Activated CD4-positive, alpha-beta T cell treated with anti-CD3 and anti-CD28 coated beads, Interleukin-2, amount 10 ng/mL, durations not matched to agents 7 days and 5 days (primary cell): ENCODE measurements at regions not wholly inside any gene's neighbourhood (a gene's known extent, or its start where the extent isn't known, plus 50 kb on each side); places are given as distances from the start of the nearest gene placed in this dataset.

Experiments used
- CTCF ChIA-PET: fragments of 350-600 bp; sonication (Branson Sonifier 250); formaldehyde crosslinking; loops from one replicate; lab custom pipeline; 2021; ENCODE audit warnings: antibody characterized with exemption; lab: Charles Lee
- POLR2A ChIA-PET: fragments of 350-600 bp; sonication (Branson Sonifier 250); formaldehyde crosslinking; loops from one replicate; lab custom pipeline; 2021; ENCODE audit warnings: antibody characterized with exemption; lab: Charles Lee
- DNase-seq: peaks from one replicate; pipeline ENCODE4 v3.0.0-alpha.2; 2020
- H3K27ac Mint-ChIP-seq: one replicate; pipeline ENCODE4 v1.8.0; 2021; ENCODE audit warnings: mild to moderate bottlenecking, moderate library complexity, mixed read lengths
- H3K27me3 Mint-ChIP-seq: one replicate; pipeline ENCODE4 v1.8.0; 2021; ENCODE audit warnings: mixed read lengths
- H3K36me3 Mint-ChIP-seq: one replicate; pipeline ENCODE4 v1.8.0; 2021; ENCODE audit warnings: low read depth, mixed read lengths
- H3K4me1 Mint-ChIP-seq: one replicate; pipeline ENCODE4 v1.8.0; 2021; ENCODE audit warnings: mixed read lengths
- H3K4me3 Mint-ChIP-seq: one replicate; pipeline ENCODE4 v1.8.0; 2021; ENCODE audit warnings: mild to moderate bottlenecking, moderate library complexity, mixed read lengths
- H3K9me3 Mint-ChIP-seq: one replicate; pipeline ENCODE4 v1.8.0; 2021; ENCODE audit warnings: mixed read lengths

GRCh38 chr11:121801394-121801748 lies 314.6 kb downstream of the BLID start:
- Mint-ChIP-seq H3K4me1 (no peaks in the 10 kb centered on the region), H3K9me3 (no peaks in the 10 kb centered on the region), H3K27ac (no peak overlapping the region), H3K4me3 (no peak overlapping the region), H3K27me3 (no peaks in the 10 kb centered on the region), H3K36me3 (no peaks in the 10 kb centered on the region)
- POLR2A ChIA-PET: no interaction called here
- no peak for DNase-seq
- CTCF ChIA-PET: no interaction called here

GRCh38 chr11:121800731-121801393 lies 315.2 kb downstream of the BLID start:
- H3K9me3 Mint-ChIP-seq: no peaks in the 10 kb centered on the region
- H3K27ac Mint-ChIP-seq: no peak overlapping the region
- ChIA-PET POLR2A (no interaction called here), CTCF (no interaction called here)
- H3K4me1 Mint-ChIP-seq: no peaks in the 10 kb centered on the region
- DNase-seq: no peak
- H3K36me3 Mint-ChIP-seq: no peaks in the 10 kb centered on the region
- H3K4me3 Mint-ChIP-seq: no peak overlapping the region
- no peaks in the 10 kb centered on the region for H3K27me3 Mint-ChIP-seq

DNA sequence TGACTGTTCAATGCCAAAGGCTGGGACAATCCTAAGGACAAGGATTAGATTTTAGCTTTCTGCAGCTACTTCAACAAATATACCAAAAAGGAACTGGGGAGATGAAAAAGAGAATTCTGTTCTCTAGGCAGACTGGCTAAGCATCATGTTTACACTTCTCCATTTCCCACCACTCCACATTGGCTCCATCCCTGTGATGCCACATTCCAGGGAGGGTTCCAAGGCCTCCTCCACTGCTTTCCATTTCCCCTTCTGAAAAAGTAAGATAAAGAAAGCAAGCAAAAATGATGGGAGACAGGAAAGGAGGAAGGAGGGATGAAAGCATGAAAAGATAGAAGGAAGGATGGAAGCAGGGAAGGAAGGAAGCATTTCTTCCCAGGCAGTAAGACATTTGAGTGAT lies 315.8 kb downstream of the BLID start:
- no peak for DNase-seq
- H3K9me3 Mint-ChIP-seq: no peaks in the 10 kb centered on the region
- CTCF ChIA-PET: interaction anchor here (1.1 kb wide), 1 partner anchor 12 kb away, joined by 3 read pairs; no protein-coding TSS in a partner anchor
- no peaks in the 10 kb centered on the region for H3K4me1 Mint-ChIP-seq
- no peaks in the 10 kb centered on the region for H3K27me3 Mint-ChIP-seq
- POLR2A ChIA-PET: no interaction called here
- no peak overlapping the region for H3K4me3 Mint-ChIP-seq
- H3K36me3 Mint-ChIP-seq: no peaks in the 10 kb centered on the region
- H3K27ac Mint-ChIP-seq: no peak overlapping the region

DNA sequence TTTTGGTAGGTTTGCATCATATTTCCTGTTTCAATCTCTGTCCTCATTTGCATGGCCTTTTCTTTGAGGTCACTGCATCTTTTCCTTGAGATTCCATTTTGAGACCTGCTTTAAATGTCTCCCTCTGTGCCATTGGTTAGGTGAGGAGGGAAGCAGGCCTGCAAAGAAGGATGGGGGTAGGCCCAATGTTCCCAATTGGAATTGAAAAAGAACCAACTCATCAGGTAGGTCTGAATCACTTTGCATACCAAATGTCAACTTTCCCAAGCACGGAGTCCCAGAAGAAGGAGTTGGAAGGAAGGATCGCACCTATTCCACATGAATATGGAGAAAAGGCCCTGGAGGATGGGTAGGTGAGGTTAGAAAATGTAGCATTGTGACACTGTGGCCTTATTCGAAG lies 318.5 kb downstream of the BLID start:
- H3K4me1 Mint-ChIP-seq: no peaks in the 10 kb centered on the region
- no peak overlapping the region for H3K27ac Mint-ChIP-seq
- POLR2A ChIA-PET: no interaction called here
- no peak for DNase-seq
- no peaks in the 10 kb centered on the region for H3K9me3 Mint-ChIP-seq
- H3K36me3 Mint-ChIP-seq: no peaks in the 10 kb centered on the region
- H3K27me3 Mint-ChIP-seq: no peaks in the 10 kb centered on the region
- CTCF ChIA-PET: no interaction called here
- H3K4me3 Mint-ChIP-seq: no peak overlapping the region

GRCh38 chr11:121795174-121795573 lies 320.8 kb downstream of the BLID start:
- Mint-ChIP-seq H3K9me3 (no peaks in the 10 kb centered on the region), H3K36me3 (no peaks in the 10 kb centered on the region), H3K4me3 (no peak overlapping the region), H3K4me1 (no peaks in the 10 kb centered on the region), H3K27ac (no peak overlapping the region), H3K27me3 (no peaks in the 10 kb centered on the region)
- ChIA-PET CTCF (interaction anchor here (0.7 kb wide), 1 partner anchor 233 kb away, joined by 3 read pairs; no protein-coding TSS in a partner anchor), POLR2A (no interaction called here)
- no peak for DNase-seq

DNA sequence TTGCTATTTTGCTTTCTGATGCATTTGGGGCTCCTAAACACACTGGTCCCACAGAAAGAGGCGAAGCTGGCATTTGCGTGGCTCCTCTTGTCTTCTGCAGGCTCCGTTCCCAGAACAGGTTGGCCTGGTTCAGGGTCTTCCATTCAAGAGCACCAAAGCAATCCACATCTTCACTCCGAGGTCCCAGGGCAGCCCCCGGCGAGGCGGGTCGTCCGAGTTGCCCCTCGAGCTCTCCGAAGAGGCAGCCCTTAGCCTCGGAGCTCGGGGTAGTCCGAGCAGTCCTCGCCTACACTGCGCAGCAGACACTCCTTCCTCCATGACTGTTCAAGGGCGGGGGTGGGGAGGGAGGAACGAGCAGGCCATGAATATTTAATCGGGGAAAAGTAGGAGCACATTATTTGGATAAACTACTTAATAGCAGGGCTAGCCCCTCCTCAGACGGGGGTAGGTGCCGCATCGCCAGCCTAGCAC lies 321.3 kb downstream of the BLID start:
- no peak overlapping the region for H3K27ac Mint-ChIP-seq
- POLR2A ChIA-PET: no interaction called here
- H3K36me3 Mint-ChIP-seq: no peaks in the 10 kb centered on the region
- CTCF ChIA-PET: interaction anchor here (0.7 kb wide), 1 partner anchor 233 kb away, joined by 3 read pairs; no protein-coding TSS in a partner anchor
- H3K9me3 Mint-ChIP-seq: no peaks in the 10 kb centered on the region
- H3K27me3 Mint-ChIP-seq: no peaks in the 10 kb centered on the region
- no peaks in the 10 kb centered on the region for H3K4me1 Mint-ChIP-seq
- no peak for DNase-seq
- no peak overlapping the region for H3K4me3 Mint-ChIP-seq

- CTCF ChIA-PET: no interaction called here
- Mint-ChIP-seq H3K9me3 (no peaks in the 10 kb centered on the region), H3K4me1 (no peaks in the 10 kb centered on the region), H3K27ac (no peak overlapping the region), H3K4me3 (no peak overlapping the region), H3K36me3 (no peaks in the 10 kb centered on the region), H3K27me3 (no peaks in the 10 kb centered on the region)
- POLR2A ChIA-PET: no interaction called here
- DNase-seq: no peak
These were observed 322.1 kb downstream of the BLID start for GRCh38 chr11:121793916-121794315.

DNA sequence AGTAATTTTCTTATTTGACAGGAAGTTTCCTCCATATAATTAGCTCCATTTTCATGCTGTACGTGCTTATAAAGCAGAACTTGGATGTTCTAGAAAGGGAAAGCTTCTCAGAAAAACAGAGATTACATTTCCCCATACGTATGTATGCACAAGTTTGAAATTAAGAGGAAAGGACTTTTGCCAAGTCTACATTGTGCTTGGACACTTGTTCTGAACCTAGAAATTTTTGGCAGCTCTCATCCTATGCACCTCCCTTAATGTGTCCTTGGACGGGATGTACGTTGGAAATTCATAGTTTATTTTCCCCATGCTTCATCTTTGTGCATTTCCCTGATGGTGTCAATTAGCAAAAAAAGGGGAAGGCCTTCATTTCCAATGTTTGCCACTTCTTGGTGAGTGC lies 322.7 kb downstream of the BLID start:
- Mint-ChIP-seq H3K36me3 (no peaks in the 10 kb centered on the region), H3K27ac (no peak overlapping the region)

GRCh38 chr11:121792185-121792584 lies 323.8 kb downstream of the BLID start:
- ChIA-PET CTCF (no interaction called here), POLR2A (no interaction called here)
- Mint-ChIP-seq H3K4me1 (no peaks in the 10 kb centered on the region), H3K27me3 (no peaks in the 10 kb centered on the region), H3K27ac (no peak overlapping the region), H3K4me3 (no peak overlapping the region), H3K36me3 (no peaks in the 10 kb centered on the region), H3K9me3 (no peaks in the 10 kb centered on the region)
- no peak for DNase-seq

More for the DNA sequence above, 322.7 kb downstream of the BLID start:
- Mint-ChIP-seq H3K4me1 (no peaks in the 10 kb centered on the region), H3K4me3 (no peak overlapping the region), H3K27me3 (no peaks in the 10 kb centered on the region), H3K9me3 (no peaks in the 10 kb centered on the region)
- ChIA-PET POLR2A (no interaction called here), CTCF (no interaction called here)
- no peak for DNase-seq

DNA sequence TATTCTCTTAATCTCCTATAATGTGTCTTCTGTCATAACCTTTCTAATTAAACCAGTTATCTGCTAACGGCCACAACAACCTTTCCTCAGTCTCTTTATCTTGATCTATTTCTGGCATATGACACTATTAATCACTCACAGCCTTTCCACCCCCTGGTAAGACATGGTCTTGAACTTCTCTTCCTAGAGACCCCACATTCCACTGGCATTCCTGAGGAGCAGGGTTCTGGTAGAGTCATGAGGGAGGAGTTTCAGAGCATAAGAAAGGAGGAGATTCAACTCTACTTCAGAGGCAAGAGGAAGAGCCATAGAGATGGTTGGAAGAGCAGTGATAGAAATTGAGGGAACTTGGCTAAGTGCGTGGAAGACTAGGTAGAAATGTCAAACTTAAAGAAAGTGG lies 325.6 kb downstream of the BLID start:
- no peaks in the 10 kb centered on the region for H3K36me3 Mint-ChIP-seq
- no peak overlapping the region for H3K4me3 Mint-ChIP-seq
- H3K27me3 Mint-ChIP-seq: no peaks in the 10 kb centered on the region
- DNase-seq: no peak
- CTCF ChIA-PET: no interaction called here
- no peaks in the 10 kb centered on the region for H3K4me1 Mint-ChIP-seq
- POLR2A ChIA-PET: no interaction called here
- H3K9me3 Mint-ChIP-seq: no peaks in the 10 kb centered on the region
- no peak overlapping the region for H3K27ac Mint-ChIP-seq

- no peak overlapping the region for H3K27ac Mint-ChIP-seq
- H3K4me1 Mint-ChIP-seq: no peaks in the 10 kb centered on the region
- no peaks in the 10 kb centered on the region for H3K27me3 Mint-ChIP-seq
- H3K4me3 Mint-ChIP-seq: no peak overlapping the region
- DNase-seq: no peak
- POLR2A ChIA-PET: no interaction called here
- CTCF ChIA-PET: no interaction called here
- no peaks in the 10 kb centered on the region for H3K9me3 Mint-ChIP-seq
- H3K36me3 Mint-ChIP-seq: no peaks in the 10 kb centered on the region
These were observed 328.2 kb upstream of the SORL1-AS1 start for GRCh38 chr11:121780971-121781370.

- Mint-ChIP-seq H3K9me3 (no peaks in the 10 kb centered on the region), H3K27ac (no peak overlapping the region), H3K27me3 (no peaks in the 10 kb centered on the region), H3K4me3 (no peak overlapping the region), H3K36me3 (no peaks in the 10 kb centered on the region), H3K4me1 (no peaks in the 10 kb centered on the region)
- ChIA-PET CTCF (no interaction called here), POLR2A (no interaction called here)
- DNase-seq: no peak
These were observed 324.3 kb upstream of the SORL1-AS1 start for GRCh38 chr11:121777056-121777455.

GRCh38 chr11:121775276-121775675 lies 322.5 kb upstream of the SORL1-AS1 start:
- H3K27me3 Mint-ChIP-seq: no peaks in the 10 kb centered on the region
- POLR2A ChIA-PET: no interaction called here
- H3K36me3 Mint-ChIP-seq: no peaks in the 10 kb centered on the region
- H3K4me3 Mint-ChIP-seq: no peak overlapping the region
- no peaks in the 10 kb centered on the region for H3K9me3 Mint-ChIP-seq
- H3K4me1 Mint-ChIP-seq: no peaks in the 10 kb centered on the region
- H3K27ac Mint-ChIP-seq: no peak overlapping the region
- no peak for DNase-seq
- CTCF ChIA-PET: interaction anchor here (0.6 kb wide), 1 partner anchor 805 kb away, joined by 3 read pairs; no protein-coding TSS in a partner anchor

- H3K9me3 Mint-ChIP-seq: no peaks in the 10 kb centered on the region
- CTCF ChIA-PET: no interaction called here
- no peak overlapping the region for H3K27ac Mint-ChIP-seq
- POLR2A ChIA-PET: no interaction called here
- no peak overlapping the region for H3K4me3 Mint-ChIP-seq
- H3K36me3 Mint-ChIP-seq: no peaks in the 10 kb centered on the region
- DNase-seq: no peak
- H3K4me1 Mint-ChIP-seq: no peaks in the 10 kb centered on the region
- no peaks in the 10 kb centered on the region for H3K27me3 Mint-ChIP-seq
These were observed 320.3 kb upstream of the SORL1-AS1 start for GRCh38 chr11:121773076-121773475.
